PC-9 (cell line): ENCODE measurements at regions not wholly inside any gene's neighbourhood (a gene's known extent, or its start where the extent isn't known, plus 50 kb on each side); places are given as distances from the start of the nearest gene placed in this dataset.
"Not testable (repeated sequence)": the region's sequence is repeated elsewhere in the genome, so short reads cannot be mapped to it uniquely, and the experiment has no call there.

Source experiments
- BruUV-seq: library from RNA; stranded (reverse); fragments of 400-500 nt; replicated peaks from 2 replicates; lab custom pipeline; 2021; lab: Mats Ljungman, UMichigan
- CTCF ChIA-PET: fragments of 300-600 bp; sonication (Branson Sonifier 250); formaldehyde crosslinking; loops from one replicate; lab custom pipeline; 2022; ENCODE audit warnings: antibody characterized with exemption; lab: Charles Lee
- POLR2A ChIA-PET: fragments of 300-600 bp; sonication (Branson Sonifier 250); formaldehyde crosslinking; loops from one replicate; lab custom pipeline; 2022; ENCODE audit warnings: antibody characterized with exemption; ENCODE audit not compliant: unreplicated experiment; lab: Charles Lee
- DNase-seq, 2 experiments: peaks; one replicate each; pipeline versions ENCODE4 v3.0.0 to v3.0.0-alpha.2; 2015 to 2022; ENCODE audit warnings: mixed read lengths in 1 of 2
- H2AFZ ChIP-seq: fragments of 200-600 bp; sonication (generic); 2 replicates; pipeline ENCODE4 v1.8.1; 2017; ENCODE audit warnings: antibody characterized with exemption
- H3F3A ChIP-seq: fragments of 200-600 bp; sonication (generic); 2 replicates; pipeline ENCODE4 v1.8.1; 2017; ENCODE audit warnings: antibody characterized with exemption, mild to moderate bottlenecking, low read depth; ENCODE audit not compliant: insufficient read depth
- H3K27ac ChIP-seq: fragments of 200-600 bp; sonication (generic); 2 replicates; pipeline ENCODE4 v1.6.1; 2016; ENCODE audit warnings: mixed run types
- H3K27me3 ChIP-seq: fragments of 200-600 bp; sonication (generic); 2 replicates; pipeline ENCODE4 v1.6.1; 2016; ENCODE audit warnings: low read depth, mixed run types; ENCODE audit not compliant: insufficient read depth
- H3K36me3 ChIP-seq: fragments of 200-600 bp; sonication (generic); 2 replicates; pipeline ENCODE4 v1.6.1; 2016; ENCODE audit warnings: low read depth, mixed run types
- H3K4me1 ChIP-seq: fragments of 200-600 bp; sonication (generic); replicated peaks from 2 replicates; pipeline ENCODE4 v1.6.1; 2016; ENCODE audit warnings: mixed run types; ENCODE audit not compliant: insufficient read depth
- H3K4me2 ChIP-seq: fragments of 200-600 bp; sonication (generic); 2 replicates; pipeline ENCODE4 v1.6.1; 2017; ENCODE audit warnings: mixed run types
- H3K4me3 ChIP-seq: fragments of 200-600 bp; sonication (generic); 2 replicates; pipeline ENCODE4 v1.6.1; 2016; ENCODE audit warnings: mixed run types
- H3K79me2 ChIP-seq: fragments of 200-600 bp; sonication (generic); 2 replicates; pipeline ENCODE4 v1.6.1; 2017; ENCODE audit warnings: low read depth, mixed run types
- H3K9me2 ChIP-seq: fragments of 200-600 bp; sonication (generic); 2 replicates; pipeline ENCODE4 v1.8.1; 2017; ENCODE audit warnings: mild to moderate bottlenecking; ENCODE audit not compliant: insufficient read depth
- H3K9me3 ChIP-seq: fragments of 200-600 bp; sonication (generic); 2 replicates; pipeline ENCODE4 v1.8.1; 2016; ENCODE audit warnings: low read depth; ENCODE audit not compliant: insufficient read depth
- H4K20me1 ChIP-seq: fragments of 200-600 bp; sonication (generic); 2 replicates; pipeline ENCODE4 v1.8.1; 2017; ENCODE audit not compliant: insufficient read depth
- CTCF ChIP-seq: fragments of 200-600 bp; sonication (generic); conservative IDR thresholded peaks from 2 replicates; pipeline ENCODE4 v1.6.1; 2017; ENCODE audit warnings: mixed run types, antibody characterized with exemption, mild to moderate bottlenecking, moderate library complexity
- EZH2 ChIP-seq: fragments of 200-600 bp; sonication (generic); IDR thresholded peaks from 2 replicates; pipeline ENCODE4 v1.8.0; 2017; ENCODE audit warnings: antibody characterized with exemption, low read depth
- intact Hi-C: fragments of 100-400 bp; cut with micrococcal nuclease; formaldehyde crosslinking; loops from one replicate; pipeline ENCODE4 v1.10.0; 2022; ENCODE audit not compliant: unreplicated experiment

- TF ChIP-seq EZH2 (no peak), CTCF (no peak)
- H3F3A ChIP-seq, result no peaks in the 10 kb centered on the region
- no peak overlapping the region for H3K4me3 ChIP-seq
- no TSS peak for BruUV-seq
- DNase-seq, result no peak
- intact Hi-C loops, result no loop called here
- POLR2A ChIA-PET, result interaction anchor here (0.6 kb wide), 1 partner anchor 790 kb away, joined by 5 read pairs; no protein-coding TSS in a partner anchor
- H3K36me3 ChIP-seq, result no peaks in the 10 kb centered on the region
- no peak overlapping the region for H2AFZ ChIP-seq
- no peak overlapping the region for H3K27ac ChIP-seq
- no peaks in the 10 kb centered on the region for H4K20me1 ChIP-seq
- H3K9me3 ChIP-seq, result no peaks in the 10 kb centered on the region
- H3K9me2 ChIP-seq, result no peaks in the 10 kb centered on the region
- no peak overlapping the region for H3K4me2 ChIP-seq
- H3K4me1 ChIP-seq, result no peaks in the 10 kb centered on the region
- CTCF ChIA-PET, result no interaction called here
- no peaks in the 10 kb centered on the region for H3K27me3 ChIP-seq
- no peaks in the 10 kb centered on the region for H3K79me2 ChIP-seq
These were observed 623.1 kb downstream of the LRRC70 start for GRCh38 chr5:63201738-63202137.

- intact Hi-C loops, result no loop called here
- no peaks in the 10 kb centered on the region for H3K27me3 ChIP-seq
- no peaks in the 10 kb centered on the region for H3K36me3 ChIP-seq
- H3K9me3 ChIP-seq, result no peaks in the 10 kb centered on the region
- CTCF ChIA-PET, result no interaction called here
- H4K20me1 ChIP-seq, result no peaks in the 10 kb centered on the region
- BruUV-seq, result no TSS peak
- no peaks in the 10 kb centered on the region for H3K79me2 ChIP-seq
- no peak overlapping the region for H2AFZ ChIP-seq
- no peaks in the 10 kb centered on the region for H3K4me1 ChIP-seq
- no peaks in the 10 kb centered on the region for H3K9me2 ChIP-seq
- POLR2A ChIA-PET, result no interaction called here
- no peak for DNase-seq
- TF ChIP-seq CTCF (no peak), EZH2 (no peak)
- no peaks in the 10 kb centered on the region for H3F3A ChIP-seq
- no peak overlapping the region for H3K4me2 ChIP-seq
- no peak overlapping the region for H3K4me3 ChIP-seq
- no peak overlapping the region for H3K27ac ChIP-seq
These were observed 615.5 kb downstream of the LRRC70 start for GRCh38 chr5:63194126-63194525.

- H3K4me1 ChIP-seq, POLR2A ChIA-PET, H3K9me2 ChIP-seq, H4K20me1 ChIP-seq, BruUV-seq, H3K79me2 ChIP-seq, intact Hi-C loops, CTCF ChIA-PET, H3F3A ChIP-seq, H3K4me2 ChIP-seq, DNase-seq, H3K36me3 ChIP-seq, H3K27ac ChIP-seq, H3K9me3 ChIP-seq, H3K4me3 ChIP-seq, H2AFZ ChIP-seq, H3K27me3 ChIP-seq: not testable (repeated sequence)
These were observed 601.6 kb downstream of the LRRC70 start for GRCh38 chr5:63180190-63180589.

GRCh38 chr5:63175850-63176249, 597.2 kb downstream of the LRRC70 start:
- no peaks in the 10 kb centered on the region for H3K9me3 ChIP-seq
- H4K20me1 ChIP-seq, result no peaks in the 10 kb centered on the region
- no peak overlapping the region for H3K4me2 ChIP-seq
- H3K9me2 ChIP-seq, result no peaks in the 10 kb centered on the region; the same call in 1 of the 2 replicates
- no TSS peak for BruUV-seq
- H3K36me3 ChIP-seq, result no peaks in the 10 kb centered on the region
- H3K4me3 ChIP-seq, result no peak overlapping the region
- no peaks in the 10 kb centered on the region for H3K79me2 ChIP-seq
- DNase-seq, result no peak
- TF ChIP-seq CTCF (no peak), EZH2 (no peak)
- no peaks in the 10 kb centered on the region for H3F3A ChIP-seq
- no peak overlapping the region for H3K27ac ChIP-seq
- H3K4me1 ChIP-seq, result no peaks in the 10 kb centered on the region
- no peaks in the 10 kb centered on the region for H3K27me3 ChIP-seq
- CTCF ChIA-PET, result no interaction called here
- H2AFZ ChIP-seq, result no peak overlapping the region
- intact Hi-C loops, result no loop called here
- POLR2A ChIA-PET, result no interaction called here
